NCI-H82 (cell line): ENCODE measurements at regions not wholly inside any gene's neighbourhood (a gene's known extent, or its start where the extent isn't known, plus 50 kb on each side); places are given as distances from the start of the nearest gene placed in this dataset.

ENCODE experiments used
- DNase-seq: peaks from one replicate; lab custom pipeline; 2025; lab: John Stamatoyannopoulos, UW

DNA sequence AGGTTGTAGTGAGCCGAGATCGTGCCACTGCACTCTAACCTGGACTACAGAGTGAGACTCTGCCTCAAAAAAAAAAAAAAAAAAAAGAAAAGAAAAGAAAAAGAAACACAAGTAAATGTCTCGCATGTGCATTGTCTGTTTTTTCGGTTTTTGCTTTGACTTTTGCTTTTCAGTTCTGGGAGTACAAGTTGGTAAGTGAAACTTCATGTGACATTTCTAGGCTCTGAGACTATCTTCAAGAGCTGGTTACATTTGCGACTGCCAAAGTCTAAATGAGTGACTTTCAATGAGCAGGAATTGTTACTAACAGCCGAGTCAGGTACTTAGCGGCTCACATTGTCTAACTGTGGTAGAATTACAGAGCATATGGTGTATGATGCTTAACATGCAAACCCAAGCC lies 107.0 kb upstream of the CELF2 start:
- DNase-seq: no peak

GRCh38 chr10:10911035-10911434 lies 106.6 kb upstream of the CELF2 start:
- DNase-seq: peak; percentile 4

DNA sequence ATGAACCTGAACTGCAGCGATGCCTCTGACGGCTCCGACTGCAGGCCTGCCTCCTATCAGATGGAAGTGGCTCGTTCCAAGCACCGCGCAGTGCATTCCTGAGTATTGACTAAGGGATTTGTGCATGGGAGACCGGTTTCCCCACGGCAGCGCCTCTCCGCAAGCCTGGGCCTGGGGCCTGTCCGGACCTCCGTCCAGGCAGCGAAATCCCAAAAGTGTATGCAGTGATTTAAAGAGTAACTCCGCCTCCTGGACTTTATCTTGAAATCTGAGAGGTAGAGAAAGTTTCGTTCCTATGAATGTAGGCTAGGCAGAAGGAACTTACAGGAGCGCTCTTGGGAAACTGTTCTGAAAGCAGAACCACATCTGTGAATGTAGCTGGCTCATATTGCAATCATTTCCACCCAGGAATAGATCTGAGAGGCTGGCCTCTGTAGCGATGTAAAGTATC lies 106.2 kb upstream of the CELF2 start:
- DNase-seq: no peak

GRCh38 chr10:10914144-10914543 lies 103.5 kb upstream of the CELF2 start:
- no peak for DNase-seq

- no peak for DNase-seq
These were observed 102.5 kb upstream of the CELF2 start for GRCh38 chr10:10915215-10915614.

DNA sequence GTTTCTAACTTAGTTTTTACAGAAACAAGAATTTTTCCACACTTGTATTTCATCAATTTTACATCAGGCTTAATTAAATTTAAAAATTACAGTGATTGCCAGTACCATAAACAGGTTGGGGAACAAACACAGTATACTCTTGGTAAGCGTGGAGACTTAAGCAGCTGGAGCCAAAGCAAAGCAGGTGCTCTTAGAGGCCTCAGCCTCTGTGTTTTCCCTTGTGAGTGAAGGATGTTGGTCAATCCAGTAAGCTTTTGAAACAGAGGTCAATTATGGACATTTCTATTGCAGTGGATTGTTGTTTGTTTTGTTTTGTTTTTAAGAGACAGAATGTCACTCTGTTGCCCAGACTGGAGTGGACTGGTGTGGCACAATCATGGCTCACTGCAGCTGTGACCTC lies 100.6 kb upstream of the CELF2 start:
- DNase-seq: no peak

GRCh38 chr10:10919976-10920375 lies 97.7 kb upstream of the CELF2 start:
- DNase-seq: no peak

DNA sequence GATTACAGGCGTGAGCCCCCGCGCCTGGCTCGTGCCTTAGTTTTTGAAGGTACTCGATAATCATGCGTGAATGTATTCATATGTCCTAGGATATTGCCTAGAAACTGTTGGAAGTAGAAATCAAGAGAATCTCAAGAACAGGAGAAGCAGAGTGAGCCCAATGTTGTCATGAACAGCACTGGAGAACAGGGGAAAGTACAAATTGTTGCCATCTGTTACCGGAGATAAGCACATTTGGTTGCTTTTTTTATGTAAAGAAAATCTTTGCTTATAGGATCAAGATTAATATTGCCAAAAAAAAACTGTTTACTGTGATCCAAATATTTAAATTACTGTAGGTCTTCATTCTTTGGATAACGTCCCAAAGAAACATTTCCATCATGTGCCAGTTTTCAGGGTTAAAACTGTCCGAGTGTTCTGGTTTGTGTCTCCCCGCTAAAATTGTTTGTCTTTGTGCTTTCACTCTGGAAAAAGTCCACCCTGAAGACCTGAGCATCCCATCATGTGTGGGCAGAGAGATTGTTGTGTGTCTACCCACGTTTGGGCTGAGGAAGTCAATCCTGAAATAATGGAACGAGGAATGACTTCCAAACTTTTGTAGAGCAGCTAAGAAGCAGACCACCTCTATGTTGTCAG lies 95.7 kb upstream of the CELF2 start:
- DNase-seq: no peak

GRCh38 chr10:10923029-10923651 lies 94.5 kb upstream of the CELF2 start:
- DNase-seq: no peak

GRCh38 chr10:10925667-10926066 lies 92.0 kb upstream of the CELF2 start:
- no peak for DNase-seq

DNA sequence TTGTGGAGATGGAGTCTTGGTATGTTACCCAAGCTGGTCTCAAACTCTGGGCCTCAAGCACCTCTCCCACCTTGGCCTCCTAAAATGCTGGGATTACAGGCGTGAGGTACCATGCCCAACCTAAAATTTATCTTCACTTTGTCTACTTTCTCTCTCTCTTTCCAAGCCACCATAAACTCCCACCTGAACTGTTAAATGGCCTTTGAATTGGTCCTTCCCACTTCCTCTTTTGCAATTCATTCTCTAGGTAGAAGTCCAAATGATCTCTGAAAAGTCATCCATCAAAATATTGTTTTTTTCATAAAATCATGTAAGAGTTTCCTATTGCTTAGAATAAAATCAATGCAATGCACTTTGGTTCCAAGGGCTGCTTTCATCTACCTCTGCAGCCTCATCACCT lies 90.1 kb upstream of the CELF2 start:
- no peak for DNase-seq

DNA sequence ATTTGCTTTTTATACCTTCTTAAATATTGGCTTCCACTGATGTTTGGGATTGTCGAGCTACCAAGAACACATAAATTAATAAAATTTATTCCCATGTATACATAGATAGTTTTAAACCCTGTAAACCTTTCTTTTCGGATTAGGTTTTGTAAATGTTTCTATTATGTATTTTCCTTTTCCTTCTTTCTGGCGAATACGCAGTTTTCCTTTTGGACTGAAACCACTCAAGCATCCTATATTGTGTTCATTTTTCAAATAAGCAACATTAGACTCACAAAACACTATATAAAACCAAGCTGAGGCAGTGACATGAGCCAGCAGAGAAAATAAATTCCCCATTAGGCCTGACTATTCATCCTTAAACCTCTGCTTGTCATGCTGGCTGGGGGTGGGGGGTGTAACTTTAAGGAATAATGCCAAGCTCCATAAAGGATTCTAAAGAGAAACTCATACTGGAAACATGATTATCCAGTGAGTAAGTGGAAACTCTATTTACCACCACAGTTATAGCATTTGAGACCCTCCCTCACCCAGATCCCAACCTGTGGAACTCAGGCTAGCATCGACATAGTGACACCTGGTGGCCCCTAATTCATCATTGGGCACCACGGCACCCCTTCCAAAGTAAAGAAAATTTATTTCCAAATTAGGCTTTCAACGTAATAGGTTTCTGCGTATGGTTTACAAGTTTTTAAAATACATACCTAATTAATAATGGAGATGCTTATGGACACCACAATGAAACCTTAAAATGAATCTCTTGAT lies 86.5 kb upstream of the CELF2 start:
- DNase-seq: no peak

GRCh38 chr10:10935032-10935431 lies 82.6 kb upstream of the CELF2 start:
- no peak for DNase-seq

DNA sequence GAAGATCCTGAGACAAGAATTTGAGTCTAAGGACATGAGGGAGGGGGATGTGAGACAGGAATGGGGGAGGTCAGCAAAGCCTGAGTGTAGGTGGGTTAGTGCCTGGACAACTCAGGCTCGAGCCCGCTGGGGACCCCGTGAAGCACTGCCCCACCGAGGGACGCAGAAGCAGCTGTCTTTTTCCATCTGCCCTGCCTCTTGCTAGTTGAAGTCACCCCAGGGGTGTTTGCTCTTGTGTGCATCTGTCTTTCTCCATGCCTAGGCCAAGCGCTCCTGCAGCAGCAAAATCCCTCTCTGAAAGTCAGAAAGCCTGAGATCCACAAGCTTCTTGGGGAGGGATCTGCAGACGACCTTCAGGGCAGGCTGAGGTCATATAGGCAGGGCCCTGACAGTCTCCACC lies 79.0 kb upstream of the CELF2 start:
- DNase-seq: no peak

GRCh38 chr10:10941127-10941730 lies 76.4 kb upstream of the CELF2 start:
- no peak for DNase-seq

- DNase-seq: no peak
These were observed 75.2 kb upstream of the CELF2 start for GRCh38 chr10:10942441-10942840.

DNA sequence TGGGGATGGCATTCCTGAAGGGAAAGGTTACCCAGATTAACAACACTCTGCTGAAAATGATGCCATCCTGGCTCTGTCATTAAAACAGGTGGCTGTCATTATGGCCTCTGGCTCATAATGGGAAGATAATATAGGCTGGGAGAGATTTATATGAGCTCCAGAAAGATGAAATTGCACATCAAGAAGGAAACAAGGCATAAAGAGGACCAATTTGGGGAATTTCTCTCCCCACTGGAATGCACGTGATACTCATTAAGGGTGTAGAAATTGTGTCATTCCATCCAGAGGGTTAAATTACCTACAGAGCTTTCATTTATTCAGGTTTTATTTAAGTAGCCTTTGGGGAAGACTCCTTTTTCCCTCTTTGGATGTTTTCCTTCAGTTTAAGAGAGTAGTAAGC lies 71.6 kb upstream of the CELF2 start:
- no peak for DNase-seq

- DNase-seq: no peak
These were observed 70.9 kb upstream of the CELF2 start for GRCh38 chr10:10946801-10947200.

- no peak for DNase-seq
These were observed 66.0 kb upstream of the CELF2 start for GRCh38 chr10:10951675-10952074.

- DNase-seq: no peak
These were observed 64.9 kb upstream of the CELF2 start for GRCh38 chr10:10952800-10953199.

- no peak for DNase-seq
These were observed 60.8 kb upstream of the CELF2 start for GRCh38 chr10:10956681-10957542.

DNA sequence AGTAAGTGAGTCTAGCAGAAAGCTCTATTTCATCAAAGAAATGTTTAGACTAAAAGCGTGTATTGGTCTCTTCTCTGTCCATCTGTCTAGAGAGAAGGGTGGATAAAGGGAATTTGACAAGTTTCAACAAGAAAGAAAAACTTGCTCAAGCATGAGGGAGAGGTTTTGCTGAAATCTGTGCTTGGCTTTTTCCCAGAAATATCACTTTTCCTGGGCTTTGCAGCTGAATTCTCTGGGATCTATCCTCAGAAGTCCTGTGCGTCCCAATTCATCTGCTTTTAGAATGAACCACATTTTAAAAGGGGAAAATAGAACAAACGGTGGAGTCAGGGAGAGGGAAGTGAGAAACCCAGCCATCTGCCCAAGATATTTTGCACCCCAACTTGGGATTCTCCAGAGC lies 59.6 kb upstream of the CELF2 start:
- DNase-seq: no peak
